HL-60 (cell line): ENCODE measurements at regions not wholly inside any gene's neighbourhood (a gene's known extent, or its start where the extent isn't known, plus 50 kb on each side); places are given as distances from the start of the nearest gene placed in this dataset.

Source experiments
- POLR2AphosphoS5 ChIP-seq: IDR thresholded peaks from 2 replicates; pipeline ENCODE4 v1.6.1; 2012; ENCODE audit warnings: low read depth
- TF ChIP-seq, protein P1 (sequence below): IDR thresholded peaks from one replicate; pipeline ENCODE4 v1.5.1; 2011; ENCODE audit warnings: low read length, control low read depth, inconsistent platforms; ENCODE audit not compliant: insufficient read depth

DNA sequence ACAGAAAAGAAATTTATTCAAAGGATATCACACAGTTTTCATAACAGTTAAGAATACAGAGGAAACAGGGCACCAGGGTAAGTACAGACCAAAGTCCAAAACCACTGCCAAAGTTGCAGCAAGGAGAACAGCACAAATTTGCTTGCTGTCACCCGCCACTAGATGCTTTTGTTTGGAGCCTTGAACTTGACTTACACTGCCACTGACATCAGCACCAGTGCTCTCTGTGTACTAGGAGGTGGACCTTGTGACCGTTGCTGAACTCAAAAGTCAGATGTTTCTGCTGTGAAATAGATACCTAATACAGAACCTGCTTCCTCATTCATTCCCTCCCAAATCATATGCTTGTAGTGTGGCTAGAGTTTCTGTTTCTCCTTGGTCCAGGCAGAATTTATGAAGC, 578.3 kb upstream of the TMEFF2 start:
- TF ChIP-seq, protein P1, sequence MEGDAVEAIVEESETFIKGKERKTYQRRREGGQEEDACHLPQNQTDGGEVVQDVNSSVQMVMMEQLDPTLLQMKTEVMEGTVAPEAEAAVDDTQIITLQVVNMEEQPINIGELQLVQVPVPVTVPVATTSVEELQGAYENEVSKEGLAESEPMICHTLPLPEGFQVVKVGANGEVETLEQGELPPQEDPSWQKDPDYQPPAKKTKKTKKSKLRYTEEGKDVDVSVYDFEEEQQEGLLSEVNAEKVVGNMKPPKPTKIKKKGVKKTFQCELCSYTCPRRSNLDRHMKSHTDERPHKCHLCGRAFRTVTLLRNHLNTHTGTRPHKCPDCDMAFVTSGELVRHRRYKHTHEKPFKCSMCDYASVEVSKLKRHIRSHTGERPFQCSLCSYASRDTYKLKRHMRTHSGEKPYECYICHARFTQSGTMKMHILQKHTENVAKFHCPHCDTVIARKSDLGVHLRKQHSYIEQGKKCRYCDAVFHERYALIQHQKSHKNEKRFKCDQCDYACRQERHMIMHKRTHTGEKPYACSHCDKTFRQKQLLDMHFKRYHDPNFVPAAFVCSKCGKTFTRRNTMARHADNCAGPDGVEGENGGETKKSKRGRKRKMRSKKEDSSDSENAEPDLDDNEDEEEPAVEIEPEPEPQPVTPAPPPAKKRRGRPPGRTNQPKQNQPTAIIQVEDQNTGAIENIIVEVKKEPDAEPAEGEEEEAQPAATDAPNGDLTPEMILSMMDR, result no peak
- no peak for TF ChIP-seq POLR2AphosphoS5
